ENCODE measurements at regions not wholly inside any gene's neighbourhood (a gene's known extent, or its start where the extent isn't known, plus 50 kb on each side); places are given as distances from the start of the nearest gene placed in this dataset.

DNA sequence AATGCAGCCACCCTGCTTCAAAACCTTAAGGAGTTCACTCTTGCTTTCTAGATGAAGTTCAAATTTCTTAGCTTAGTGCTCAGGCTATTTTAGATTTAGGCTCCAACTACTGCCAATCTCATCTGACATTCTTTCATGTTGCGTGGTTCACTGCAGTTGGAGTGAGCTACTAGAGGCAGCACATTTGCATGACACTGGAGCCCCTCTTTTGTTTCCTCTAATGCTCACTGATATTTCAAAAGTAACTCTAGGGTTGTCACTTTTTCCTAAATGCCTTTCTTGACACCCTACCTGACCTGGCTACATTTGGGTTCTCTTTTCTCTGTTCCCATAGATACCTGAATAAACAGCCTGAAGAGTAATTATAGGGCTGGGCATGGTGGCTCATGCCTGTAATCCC lies 586.5 kb upstream of the GOT2 start:
- no peak for TF ChIP-seq POLR2A (IDR thresholded peaks at IDR 0.05)
- TF ChIP-seq, protein P1, sequence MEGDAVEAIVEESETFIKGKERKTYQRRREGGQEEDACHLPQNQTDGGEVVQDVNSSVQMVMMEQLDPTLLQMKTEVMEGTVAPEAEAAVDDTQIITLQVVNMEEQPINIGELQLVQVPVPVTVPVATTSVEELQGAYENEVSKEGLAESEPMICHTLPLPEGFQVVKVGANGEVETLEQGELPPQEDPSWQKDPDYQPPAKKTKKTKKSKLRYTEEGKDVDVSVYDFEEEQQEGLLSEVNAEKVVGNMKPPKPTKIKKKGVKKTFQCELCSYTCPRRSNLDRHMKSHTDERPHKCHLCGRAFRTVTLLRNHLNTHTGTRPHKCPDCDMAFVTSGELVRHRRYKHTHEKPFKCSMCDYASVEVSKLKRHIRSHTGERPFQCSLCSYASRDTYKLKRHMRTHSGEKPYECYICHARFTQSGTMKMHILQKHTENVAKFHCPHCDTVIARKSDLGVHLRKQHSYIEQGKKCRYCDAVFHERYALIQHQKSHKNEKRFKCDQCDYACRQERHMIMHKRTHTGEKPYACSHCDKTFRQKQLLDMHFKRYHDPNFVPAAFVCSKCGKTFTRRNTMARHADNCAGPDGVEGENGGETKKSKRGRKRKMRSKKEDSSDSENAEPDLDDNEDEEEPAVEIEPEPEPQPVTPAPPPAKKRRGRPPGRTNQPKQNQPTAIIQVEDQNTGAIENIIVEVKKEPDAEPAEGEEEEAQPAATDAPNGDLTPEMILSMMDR (IDR thresholded peaks at IDR 0.05 in 8 of 11, conservative IDR thresholded peaks at IDR 0.05 in 3 of 11), result no peak
- no peak for TF ChIP-seq POLR2AphosphoS5 (IDR thresholded peaks at IDR 0.05)
